NCI-H2107 treated with DMSO at 0.1 percent for 48 hours (cell line): ENCODE measurements at regions not wholly inside any gene's neighbourhood (a gene's known extent, or its start where the extent isn't known, plus 50 kb on each side); places are given as distances from the start of the nearest gene placed in this dataset.

ENCODE experiments used
- DNase-seq: peaks from one replicate; lab custom pipeline; 2025; ENCODE audit not compliant: unreplicated experiment; lab: John Stamatoyannopoulos, UW

GRCh38 chr20:22909436-22909835 lies 125.7 kb upstream of the SSTR4 start:
- no peak for DNase-seq

GRCh38 chr20:22910287-22910852 lies 124.7 kb upstream of the SSTR4 start:
- no peak for DNase-seq

- DNase-seq = no peak
These were observed 120.8 kb upstream of the SSTR4 start for GRCh38 chr20:22914291-22914690.

- no peak for DNase-seq
These were observed 119.6 kb upstream of the SSTR4 start for GRCh38 chr20:22915512-22915911.

- DNase-seq = no peak
These were observed 118.9 kb upstream of the SSTR4 start for GRCh38 chr20:22916021-22916842.

GRCh38 chr20:22918286-22918983 lies 116.7 kb upstream of the SSTR4 start:
- DNase-seq = no peak

- no peak for DNase-seq
These were observed 114.2 kb upstream of the SSTR4 start for GRCh38 chr20:22920898-22921297.

- DNase-seq = no peak
These were observed 113.3 kb upstream of the SSTR4 start for GRCh38 chr20:22921595-22922421.

GRCh38 chr20:22922987-22923386 lies 112.1 kb upstream of the SSTR4 start:
- no peak for DNase-seq

GRCh38 chr20:22924046-22924737 lies 110.9 kb upstream of the SSTR4 start:
- DNase-seq = no peak

GRCh38 chr20:22924949-22925612 lies 110.0 kb upstream of the SSTR4 start:
- no peak for DNase-seq

GRCh38 chr20:22925613-22925983 lies 109.5 kb upstream of the SSTR4 start:
- DNase-seq = no peak

GRCh38 chr20:22927537-22927936 lies 107.6 kb upstream of the SSTR4 start:
- DNase-seq = no peak

GRCh38 chr20:22928679-22929078 lies 106.4 kb upstream of the SSTR4 start:
- DNase-seq = no peak

GRCh38 chr20:22929661-22930060 lies 105.5 kb upstream of the SSTR4 start:
- no peak for DNase-seq

- DNase-seq = no peak
These were observed 103.2 kb upstream of the SSTR4 start for GRCh38 chr20:22931653-22932608.

- no peak for DNase-seq
These were observed 95.9 kb upstream of the SSTR4 start for GRCh38 chr20:22939181-22939580.

- no peak for DNase-seq
These were observed 94.8 kb upstream of the SSTR4 start for GRCh38 chr20:22940350-22940749.

GRCh38 chr20:22941550-22941949 lies 93.6 kb upstream of the SSTR4 start:
- DNase-seq = no peak
